HepG2 (cell line): ENCODE measurements at regions not wholly inside any gene's neighbourhood (a gene's known extent, or its start where the extent isn't known, plus 50 kb on each side); places are given as distances from the start of the nearest gene placed in this dataset.
"Not testable (repeated sequence)": the region's sequence is repeated elsewhere in the genome, so short reads cannot be mapped to it uniquely, and the experiment has no call there.

Experiments
- ATAC-seq: fragments of 200-7000 bp; cut with Tn5 transposase; 3 replicates; pipeline ENCODE4 v1.9.1; 2020; ENCODE audit warnings: mild to moderate bottlenecking, moderate library complexity
- BruUV-seq: library from RNA; stranded (reverse); fragments of 400-500 nt; replicated peaks from 2 replicates; lab custom pipeline; 2021; lab: Mats Ljungman, UMichigan
- CTCF ChIA-PET: fragments of 300-600 bp; formaldehyde crosslinking; extraction: SDS; loops from one replicate; lab custom pipeline; 2021; ENCODE audit warnings: low total read pairs, inconsistent platforms, low intra/inter-chr PET ratio; lab: Yijun Ruan, JAX
- POLR2A ChIA-PET: fragments of 350-600 bp; sonication (Branson Sonifier 250); formaldehyde crosslinking; loops from one replicate; lab custom pipeline; 2020; ENCODE audit warnings: antibody characterized with exemption, inconsistent platforms; lab: Yijun Ruan, JAX
- DNase-seq: peaks from one replicate; pipeline ENCODE4 v3.0.0-alpha.2; 2015; ENCODE audit warnings: low spot score
- FAIRE-seq: peaks from 3 replicates; lab custom pipeline; 2011; peaks lifted over from hg19 to GRCh38; lab: Jason Lieb, UNC
- H2AFZ ChIP-seq: one replicate; pipeline ENCODE4 v1.6.1; 2011; ENCODE audit warnings: low read length, inconsistent platforms
- H3K27ac ChIP-seq: fragments of 300-600 bp; 3 replicates; pipeline ENCODE4 v1.8.0; 2011; ENCODE audit warnings: mixed run types, mild to moderate bottlenecking, mixed read lengths, low read length, inconsistent platforms; ENCODE audit not compliant: insufficient read depth; ENCODE audit errors: extremely low read length
- H3K27me3 ChIP-seq, 2 experiments: fragments of 200-600 bp in 1 of 2; 2 replicates in 1 of 2; 3 replicates in 1 of 2; pipeline versions ENCODE4 v1.6.0 to v1.8.0; 2011; ENCODE audit warnings: low read length in 2 of 2, mild to moderate bottlenecking in 2 of 2, moderate library complexity in 2 of 2, inconsistent platforms in 1 of 2; ENCODE audit not compliant: insufficient read depth in 2 of 2, control insufficient read depth in 1 of 2
- H3K36me3 ChIP-seq, 2 experiments: fragments of 200-600 bp in 1 of 2; replicated peaks in 1 of 2; 2 replicates in 1 of 2; 3 replicates in 1 of 2; pipeline versions ENCODE4 v1.5.1 to v1.8.0; 2011; ENCODE audit warnings: low read length in 2 of 2, inconsistent platforms in 1 of 2; ENCODE audit not compliant: insufficient read depth in 2 of 2, control insufficient read depth in 1 of 2
- H3K4me1 ChIP-seq: 2 replicates; pipeline ENCODE4 v1.5.1; 2012; ENCODE audit warnings: low read length, inconsistent platforms; ENCODE audit not compliant: insufficient read depth
- H3K4me2 ChIP-seq: 2 replicates; pipeline ENCODE4 v1.6.0; 2011; ENCODE audit warnings: low read depth, low read length, inconsistent platforms
- H3K4me3 ChIP-seq, 3 experiments: fragments of 200-600 bp in 1 of 3; sonication (generic), shearing (Covaris generic) in 1 of 3; replicated peaks in 1 of 3; 2 replicates each; pipeline ENCODE4 v1.5.1; 2011 to 2016; ENCODE audit warnings: low read length in 3 of 3, inconsistent platforms in 2 of 3, low read depth in 2 of 3, mild to moderate bottlenecking in 2 of 3, control low read depth in 1 of 3, mixed read lengths in 1 of 3; ENCODE audit not compliant: insufficient read depth in 1 of 3
- H3K79me2 ChIP-seq: one replicate; pipeline ENCODE4 v1.6.1; 2011; ENCODE audit warnings: low read length, inconsistent platforms; ENCODE audit not compliant: insufficient read depth
- H3K9ac ChIP-seq: 2 replicates; pipeline ENCODE4 v1.6.0; 2011; ENCODE audit warnings: mild to moderate bottlenecking, low read depth, low read length, inconsistent platforms; ENCODE audit not compliant: insufficient read depth
- H3K9me3 ChIP-seq: 2 replicates; pipeline ENCODE4 v1.5.1; 2012; ENCODE audit warnings: mild to moderate bottlenecking, low read length
- H4K20me1 ChIP-seq: 2 replicates; pipeline ENCODE4 v1.6.0; 2011; ENCODE audit warnings: inconsistent platforms, mild to moderate bottlenecking, low read length, moderate library complexity; ENCODE audit not compliant: insufficient read depth
- WGBS: methylation state at CpG from one replicate; pipeline ENCODE4 v1.1.6; 2017; ENCODE audit warnings: low lambda C conversion rate; 5-methylcytosine and 5-hydroxymethylcytosine counted together
- in situ Hi-C: cut with HindIII; loops from 2 replicates; pipeline ENCODE4 v1.10.0; 2017; ENCODE audit warnings: low pct_unique_long_range_greater_than_20kb; ENCODE audit not compliant: extremely low pct_ligation_motif_present
- intact Hi-C: fragments of 100-400 bp; cut with micrococcal nuclease; formaldehyde crosslinking; loops from one replicate; pipeline ENCODE4 v1.10.0; 2022; ENCODE audit not compliant: unreplicated experiment

- FAIRE-seq, H3K4me1 ChIP-seq, H3K27ac ChIP-seq, ATAC-seq, H2AFZ ChIP-seq, H4K20me1 ChIP-seq, CTCF ChIA-PET, H3K9ac ChIP-seq, H3K4me2 ChIP-seq, BruUV-seq, H3K36me3 ChIP-seq, H3K27me3 ChIP-seq, H3K9me3 ChIP-seq, intact Hi-C loops, H3K4me3 ChIP-seq, H3K79me2 ChIP-seq, POLR2A ChIA-PET, in situ Hi-C loops, DNase-seq: not testable (repeated sequence)
- 6% methylated on average over 4 of the region's 5 CpGs for WGBS
Observed at GRCh38 chr5:34372739-34373138, 283.4 kb upstream of the RAI14 start.

GRCh38 chr5:34377651-34378050 lies 278.5 kb upstream of the RAI14 start:
- H3K9me3 ChIP-seq, H3K4me2 ChIP-seq, H4K20me1 ChIP-seq, H2AFZ ChIP-seq, ATAC-seq, BruUV-seq, in situ Hi-C loops, H3K4me1 ChIP-seq, H3K79me2 ChIP-seq, CTCF ChIA-PET, FAIRE-seq, H3K4me3 ChIP-seq, DNase-seq, H3K9ac ChIP-seq, H3K27me3 ChIP-seq, H3K36me3 ChIP-seq, H3K27ac ChIP-seq, POLR2A ChIA-PET, intact Hi-C loops: not testable (repeated sequence)
- 2% methylated on average over 2 of the region's 2 CpGs for WGBS

GRCh38 chr5:34378498-34378897 lies 277.6 kb upstream of the RAI14 start:
- H3K4me2 ChIP-seq, H3K36me3 ChIP-seq, intact Hi-C loops, in situ Hi-C loops, H3K79me2 ChIP-seq, H3K9me3 ChIP-seq, H3K27me3 ChIP-seq, ATAC-seq, H3K9ac ChIP-seq, H3K27ac ChIP-seq, POLR2A ChIA-PET, FAIRE-seq, DNase-seq, H3K4me3 ChIP-seq, BruUV-seq, H4K20me1 ChIP-seq, CTCF ChIA-PET, H2AFZ ChIP-seq, H3K4me1 ChIP-seq: not testable (repeated sequence)
- 42% methylated on average over 2 of the region's 2 CpGs for WGBS
